Ovary (tissue), 7 donors: ENCODE measurements at regions not wholly inside any gene's neighbourhood (a gene's known extent, or its start where the extent isn't known, plus 50 kb on each side); places are given as distances from the start of the nearest gene placed in this dataset.

Experiments used
- DNase-seq, 5 donors: peaks; one replicate each; pipeline ENCODE4 v3.0.0-alpha.2; 2019 to 2020
- H3K27ac ChIP-seq, 2 donors: fragments of 200-600 bp; one replicate each; pipeline versions ENCODE4 v1.5.1 to v1.8.0; 2019 to 2022
- H3K27me3 ChIP-seq: fragments of 200-600 bp; one replicate; pipeline ENCODE4 v1.8.0; 2022
- H3K36me3 ChIP-seq: fragments of 200-600 bp; sonication (generic); one replicate; pipeline ENCODE4 v1.5.1; 2019
- H3K4me1 ChIP-seq: one replicate; pipeline ENCODE4 v1.8.1; 2013; ENCODE audit warnings: mild to moderate bottlenecking, moderate library complexity; ENCODE audit not compliant: insufficient read depth
- H3K4me3 ChIP-seq: fragments of 200-600 bp; sonication (generic); one replicate; pipeline ENCODE4 v1.5.1; 2017
- H3K9me3 ChIP-seq, 2 donors: fragments of 200-600 bp in 1 of 2; sonication (generic) in 1 of 2; one replicate each; pipeline versions ENCODE4 v1.5.1 to v1.8.1; 2013 to 2019; ENCODE audit warnings: mild to moderate bottlenecking in 1 of 2, moderate library complexity in 1 of 2
- EP300 ChIP-seq: sonication (generic); formaldehyde crosslinking; IDR thresholded peaks from one replicate; pipeline ENCODE4 v1.6.1; 2017; ENCODE audit warnings: antibody characterized with exemption
- POLR2A ChIP-seq: fragments of 450-650 bp; IDR thresholded peaks from one replicate; pipeline ENCODE4 v1.6.1; 2017; ENCODE audit warnings: antibody characterized with exemption, mild to moderate bottlenecking, moderate library complexity
- WGBS, 3 donors: extraction: QIAGEN DNeasy Blood & Tissue Kit in 1 of 3; methylation state at CpG; one replicate each; pipeline versions ENCODE4 v1.1.5 to v1.1.7; 2013 to 2017; 5-methylcytosine and 5-hydroxymethylcytosine counted together
- intact Hi-C, 4 donors: fragments of 100-400 bp; cut with DNase I; formaldehyde crosslinking; loops; one replicate each; pipeline versions ENCODE4 v1.11.0 to v1.15.1; 2022 to 2023
- TF ChIP-seq, protein P1 (sequence below), 3 donors: fragments of 450-650 bp in 2 of 3; fragments of 200-600 bp in 1 of 3; IDR thresholded peaks; one replicate each; pipeline versions ENCODE4 v1.5.1 to v1.8.0; 2016 to 2022; ENCODE audit warnings: antibody characterized with exemption in 3 of 3, mild to moderate bottlenecking in 1 of 3
- donor health status: DM: no; HTN: no; CAD: no; lungs with moderate emphysema.
- donor health status: DM: no; HTN: no; CAD: no.
- donor health status: Bipolar disorder and iron deficiency.
- donor health status: DM: no; HTN: no; CAD: no.
- donor health status: DM: yes; HTN: yes; CAD: no.

DNA sequence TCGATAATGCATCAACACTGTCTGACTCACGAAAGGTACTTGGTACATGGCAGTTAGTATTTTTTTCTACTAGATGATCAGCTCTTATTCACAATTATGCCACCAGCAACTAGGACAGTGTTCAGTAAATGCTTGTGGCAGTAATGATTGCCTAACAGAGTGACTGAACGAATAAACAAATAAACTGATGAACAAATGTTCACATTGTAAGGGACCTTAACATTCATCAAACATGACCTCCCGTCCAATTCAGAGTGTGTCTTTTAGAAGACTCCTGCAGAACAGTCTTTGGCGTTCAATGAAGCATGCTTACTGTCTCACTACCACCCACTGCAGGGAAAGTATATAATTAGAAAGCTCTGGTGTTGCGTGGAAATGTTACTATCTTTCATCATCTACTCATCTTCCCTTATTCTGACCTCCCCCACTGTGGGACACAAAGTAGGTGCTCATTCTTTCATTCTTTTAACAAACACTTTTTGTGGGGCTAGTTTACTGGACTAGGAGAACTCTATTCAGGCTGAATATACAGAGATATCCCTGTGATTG is 319.3 kb downstream of the RAB28 start:
- H3K27ac ChIP-seq: no peak overlapping the region
- no peaks in the 10 kb centered on the region for H3K36me3 ChIP-seq
- no peak for TF ChIP-seq POLR2A
- TF ChIP-seq, protein P1, sequence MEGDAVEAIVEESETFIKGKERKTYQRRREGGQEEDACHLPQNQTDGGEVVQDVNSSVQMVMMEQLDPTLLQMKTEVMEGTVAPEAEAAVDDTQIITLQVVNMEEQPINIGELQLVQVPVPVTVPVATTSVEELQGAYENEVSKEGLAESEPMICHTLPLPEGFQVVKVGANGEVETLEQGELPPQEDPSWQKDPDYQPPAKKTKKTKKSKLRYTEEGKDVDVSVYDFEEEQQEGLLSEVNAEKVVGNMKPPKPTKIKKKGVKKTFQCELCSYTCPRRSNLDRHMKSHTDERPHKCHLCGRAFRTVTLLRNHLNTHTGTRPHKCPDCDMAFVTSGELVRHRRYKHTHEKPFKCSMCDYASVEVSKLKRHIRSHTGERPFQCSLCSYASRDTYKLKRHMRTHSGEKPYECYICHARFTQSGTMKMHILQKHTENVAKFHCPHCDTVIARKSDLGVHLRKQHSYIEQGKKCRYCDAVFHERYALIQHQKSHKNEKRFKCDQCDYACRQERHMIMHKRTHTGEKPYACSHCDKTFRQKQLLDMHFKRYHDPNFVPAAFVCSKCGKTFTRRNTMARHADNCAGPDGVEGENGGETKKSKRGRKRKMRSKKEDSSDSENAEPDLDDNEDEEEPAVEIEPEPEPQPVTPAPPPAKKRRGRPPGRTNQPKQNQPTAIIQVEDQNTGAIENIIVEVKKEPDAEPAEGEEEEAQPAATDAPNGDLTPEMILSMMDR (IDR thresholded peaks at IDR 0.05): no peak
- no peak for TF ChIP-seq EP300
- no peak overlapping the region for H3K4me3 ChIP-seq
- no peaks in the 10 kb centered on the region for H3K27me3 ChIP-seq
- intact Hi-C loops: no loop called here
- 92 to 95% (median 94%) methylated on average over 6 of the region's 6 CpGs for WGBS, 3 donors
- no peaks in the 10 kb centered on the region for H3K9me3 ChIP-seq
- DNase-seq: no peak
- H3K4me1 ChIP-seq: no peaks in the 10 kb centered on the region

DNA sequence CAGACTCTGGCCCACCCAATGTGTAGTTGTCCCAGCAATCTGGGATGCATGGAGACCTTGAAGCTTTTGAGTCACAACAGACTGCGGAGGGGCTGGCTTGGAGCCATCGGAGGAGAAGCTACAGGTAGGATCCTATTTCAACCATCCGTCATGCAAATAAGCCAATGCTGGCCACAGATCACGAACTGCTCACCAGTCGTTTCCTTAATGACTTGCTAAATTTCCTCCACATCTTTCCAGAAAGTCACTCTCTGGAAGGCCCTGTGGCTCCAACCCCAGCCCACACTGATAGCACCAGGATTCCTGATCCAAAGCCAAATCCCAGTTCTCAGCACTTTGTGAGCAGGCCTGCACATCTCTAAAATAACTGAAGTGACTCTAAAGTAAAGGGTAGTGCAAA is 321.3 kb downstream of the RAB28 start:
- peak in 1 of 5 donors; percentile 13 for DNase-seq

DNA sequence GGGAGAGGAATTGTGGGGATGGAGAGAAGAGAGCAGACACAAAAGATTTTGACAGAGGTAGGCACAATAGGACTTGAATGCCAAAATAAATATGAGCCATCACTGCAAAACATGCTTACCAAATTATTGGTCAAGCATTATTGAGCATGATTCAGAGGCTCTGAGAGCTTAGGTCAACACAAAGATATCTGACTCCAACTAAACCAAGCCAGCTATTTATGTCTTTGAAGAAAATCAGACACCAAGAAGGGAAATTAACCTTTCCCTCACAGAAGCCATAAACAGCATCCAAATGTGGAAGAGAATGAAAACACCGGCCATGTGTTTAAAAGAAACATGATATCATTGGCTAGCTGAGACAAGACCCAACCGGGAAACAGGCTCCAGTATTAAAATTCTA is 323.2 kb downstream of the RAB28 start:
- TF ChIP-seq, protein P1 (IDR thresholded peaks at IDR 0.05): no peak
- no peak for TF ChIP-seq POLR2A
- no peak for TF ChIP-seq EP300
- Histone ChIP-seq H3K27ac (no peak overlapping the region), H3K27me3 (no peaks in the 10 kb centered on the region), H3K4me1 (no peaks in the 10 kb centered on the region), H3K9me3 (no peaks in the 10 kb centered on the region), H3K36me3 (no peaks in the 10 kb centered on the region), H3K4me3 (no peak overlapping the region)
- 7 to 11% (median 10%) methylated on average over 2 of the region's 2 CpGs for WGBS, 3 donors
- intact Hi-C loops: no loop called here
- no peak for DNase-seq

More for the DNA sequence above, 321.3 kb downstream of the RAB28 start:
- H3K4me1 ChIP-seq: no peaks in the 10 kb centered on the region
- intact Hi-C loops: no loop called here
- no peaks in the 10 kb centered on the region for H3K9me3 ChIP-seq
- no peaks in the 10 kb centered on the region for H3K27me3 ChIP-seq
- TF ChIP-seq POLR2A: no peak
- no peak for TF ChIP-seq EP300
- TF ChIP-seq, protein P1 (IDR thresholded peaks at IDR 0.05): no peak
- no peak overlapping the region for H3K27ac ChIP-seq
- no peaks in the 10 kb centered on the region for H3K36me3 ChIP-seq
- WGBS, 3 donors: 18 to 25% (median 24%) methylated on average over 5 of the region's 5 CpGs
- no peak overlapping the region for H3K4me3 ChIP-seq

DNA sequence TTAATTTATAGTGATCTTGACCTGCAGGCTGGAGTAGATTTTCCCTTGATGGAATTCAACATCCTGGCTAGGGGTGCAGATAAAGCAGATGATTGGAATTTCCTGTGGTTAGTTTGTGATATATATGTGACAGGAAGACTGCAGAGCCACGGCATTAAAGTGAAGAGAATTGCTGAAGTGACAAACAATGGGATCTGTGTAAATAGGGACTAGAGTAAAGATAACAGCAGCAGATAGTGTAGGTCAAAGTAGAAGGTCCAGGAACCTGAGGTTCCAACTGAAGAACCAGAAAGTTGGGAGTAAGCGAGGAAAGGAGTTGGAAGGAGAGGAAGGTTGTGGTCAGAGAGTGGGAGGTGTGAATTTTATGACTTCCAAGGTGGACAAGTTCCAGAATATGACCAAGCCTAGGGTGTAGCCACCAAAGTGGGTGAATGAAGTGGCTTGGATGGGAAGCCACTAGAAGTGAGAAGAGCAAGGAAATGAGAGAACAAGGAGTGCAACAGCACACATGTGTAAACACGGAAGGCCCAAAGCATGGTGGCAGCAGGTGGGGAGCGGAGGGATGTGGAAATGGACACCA is 325.0 kb downstream of the RAB28 start:
- no peaks in the 10 kb centered on the region for H3K9me3 ChIP-seq
- no peaks in the 10 kb centered on the region for H3K4me1 ChIP-seq
- intact Hi-C loops: no loop called here
- no peaks in the 10 kb centered on the region for H3K36me3 ChIP-seq
- TF ChIP-seq POLR2A: no peak
- TF ChIP-seq EP300: no peak
- TF ChIP-seq, protein P1 (IDR thresholded peaks at IDR 0.05): no peak
- DNase-seq: no peak
- 76 to 83% (median 80%) methylated on average over 4 of the region's 4 CpGs for WGBS, 3 donors
- no peak overlapping the region for H3K4me3 ChIP-seq
- no peak overlapping the region for H3K27ac ChIP-seq
- H3K27me3 ChIP-seq: no peaks in the 10 kb centered on the region
